Endothelial cell of umbilical vein (primary cell): ENCODE measurements at regions not wholly inside any gene's neighbourhood (a gene's known extent, or its start where the extent isn't known, plus 50 kb on each side); places are given as distances from the start of the nearest gene placed in this dataset.

ENCODE experiments used
- CTCF ChIP-seq, 2 donors: IDR thresholded peaks; 1 replicate in 1 of 2; 2 replicates in 1 of 2; pipeline ENCODE4 v1.5.1; 2011; ENCODE audit warnings: low read length in 2 of 2, mild to moderate bottlenecking in 2 of 2, moderate library complexity in 2 of 2, control low read depth in 1 of 2, inconsistent platforms in 1 of 2, low read depth in 1 of 2; ENCODE audit not compliant: insufficient read depth in 1 of 2; ENCODE audit errors: extremely low read depth in 1 of 2
- EZH2 ChIP-seq: IDR thresholded peaks from 2 replicates; pipeline ENCODE4 v1.6.1; 2012; ENCODE audit warnings: borderline replicate concordance, low read depth, mild to moderate bottlenecking, moderate library complexity, low read length, inconsistent platforms; ENCODE audit not compliant: severe bottlenecking
- GATA2 ChIP-seq: IDR thresholded peaks from 2 replicates; pipeline ENCODE4 v1.7.0; 2011; ENCODE audit warnings: low read depth, mild to moderate bottlenecking, moderate library complexity, mixed read lengths, low read length; ENCODE audit not compliant: insufficient read length, insufficient read depth
- JUN ChIP-seq: IDR thresholded peaks from 2 replicates; pipeline ENCODE4 v1.6.1; 2011; ENCODE audit warnings: borderline replicate concordance, low read depth; ENCODE audit not compliant: insufficient read length, insufficient read depth
- POLR2A ChIP-seq: IDR thresholded peaks from 2 replicates; pipeline ENCODE4 v1.6.1; 2012; ENCODE audit warnings: low read depth, mild to moderate bottlenecking, control low read depth, low read length
- POLR2AphosphoS5 ChIP-seq: IDR thresholded peaks from 2 replicates; pipeline ENCODE4 v1.6.1; 2012; ENCODE audit warnings: low read depth, mild to moderate bottlenecking, control low read depth, low read length, moderate library complexity; ENCODE audit not compliant: insufficient read depth
- TF ChIP-seq, protein P1 (sequence below): IDR thresholded peaks from 2 replicates; pipeline ENCODE4 v1.6.1; 2011; ENCODE audit not compliant: insufficient read depth, insufficient read length

DNA sequence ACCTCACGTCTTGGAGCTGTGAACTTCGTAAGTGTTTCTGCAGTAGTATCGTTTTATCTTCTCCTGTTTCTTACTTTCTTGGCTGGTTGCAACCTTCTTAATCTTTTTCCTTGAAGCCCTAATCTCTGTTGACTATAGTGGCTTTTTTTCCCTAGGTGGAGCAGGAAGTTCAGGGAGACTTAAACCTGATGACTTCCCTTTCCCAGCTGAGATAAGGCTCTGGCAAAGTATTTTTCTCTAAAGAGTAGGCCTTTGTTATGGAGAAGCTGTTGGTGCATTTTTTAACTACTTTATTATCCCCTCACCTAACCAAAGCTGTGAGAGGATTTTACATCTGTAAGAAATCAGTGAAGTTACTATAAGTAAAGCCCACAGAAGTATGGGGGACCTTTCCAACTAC, 723.1 kb upstream of the RIOK2 start:
- TF ChIP-seq POLR2AphosphoS5 (no peak), CTCF (IDR thresholded peaks at IDR 0.05; ENCODE audit: extremely low read depth in 1 of 2, insufficient read depth in 1 of 2, low read depth in 1 of 2, low read length in 2 of 2) (no peak), EZH2 (no peak), GATA2 (no peak), POLR2A (no peak), JUN (no peak)
- TF ChIP-seq, protein P1, sequence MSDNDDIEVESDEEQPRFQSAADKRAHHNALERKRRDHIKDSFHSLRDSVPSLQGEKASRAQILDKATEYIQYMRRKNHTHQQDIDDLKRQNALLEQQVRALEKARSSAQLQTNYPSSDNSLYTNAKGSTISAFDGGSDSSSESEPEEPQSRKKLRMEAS, result no peak
